A549 (cell line): ENCODE measurements at regions not wholly inside any gene's neighbourhood (a gene's known extent, or its start where the extent isn't known, plus 50 kb on each side); places are given as distances from the start of the nearest gene placed in this dataset.

ENCODE experiments used
- ATAC-seq, 2 experiments: fragments of 200-7000 bp in 1 of 2; fragments of >200 bp in 1 of 2; cut with Nextera tagmentation in 1 of 2; cut with Tn5 transposase in 1 of 2; 3 replicates each; pipeline versions ENCODE4 v1.8.0 to v1.9.1; 2018 to 2020; ENCODE audit warnings: mild to moderate bottlenecking in 1 of 2, moderate library complexity in 1 of 2
- CTCF ChIA-PET: fragments of 300-600 bp; sonication (Branson Sonifier 250); formaldehyde crosslinking; extraction: SDS; loops from one replicate; lab custom pipeline; 2021; ENCODE audit warnings: antibody characterized with exemption, inconsistent platforms; lab: Yijun Ruan, JAX
- POLR2A ChIA-PET: fragments of 350-600 bp; formaldehyde crosslinking; extraction: SDS; loops from one replicate; lab custom pipeline; 2021; ENCODE audit warnings: antibody characterized with exemption, inconsistent platforms; lab: Yijun Ruan, JAX
- DNase-seq, 2 experiments: peaks; one replicate each; pipeline versions ENCODE4 v3.0.0 to v3.0.0-alpha.2; 2011 to 2016; ENCODE audit warnings: low read depth in 1 of 2, low spot score in 1 of 2
- FAIRE-seq: peaks from 2 replicates; lab custom pipeline; 2011; peaks lifted over from hg19 to GRCh38; lab: Jason Lieb, UNC
- H3K27ac ChIP-seq, 2 experiments: fragments of >200 bp; sonication (Bioruptor Twin); formaldehyde crosslinking; 3 replicates each; pipeline ENCODE4 v1.5.1; 2016 to 2017
- H3K4me1 ChIP-seq: fragments of >200 bp; sonication (Bioruptor Twin); formaldehyde crosslinking; 3 replicates; pipeline ENCODE4 v1.6.1; 2016
- H3K4me2 ChIP-seq: fragments of >200 bp; sonication (Bioruptor Twin); formaldehyde crosslinking; 3 replicates; pipeline ENCODE4 v1.6.1; 2016
- H3K4me3 ChIP-seq: fragments of >200 bp; sonication (Bioruptor Twin); formaldehyde crosslinking; 3 replicates; pipeline ENCODE4 v1.5.1; 2016
- H3K9me3 ChIP-seq: fragments of >200 bp; sonication (Bioruptor Twin); formaldehyde crosslinking; 3 replicates; pipeline ENCODE4 v1.6.1; 2016
- CEBPB ChIP-seq, 2 experiments: fragments of >200 bp in 1 of 2; sonication (Bioruptor Twin) in 1 of 2; formaldehyde crosslinking in 1 of 2; IDR thresholded peaks; 2 replicates each; pipeline ENCODE4 v1.6.1; 2012 to 2016
- CHD4 ChIP-seq: fragments of 200-600 bp; sonication (generic); IDR thresholded peaks from 2 replicates; pipeline ENCODE4 v1.6.1; 2016; ENCODE audit warnings: antibody characterized with exemption, mild to moderate bottlenecking, borderline replicate concordance
- EHF ChIP-seq: fragments of 250-450 bp; sonication (Bioruptor Pico); IDR thresholded peaks from 2 replicates; pipeline ENCODE4 v1.5.0; 2020; ENCODE audit warnings: mild to moderate bottlenecking
- EHMT2 ChIP-seq: fragments of 200-600 bp; sonication (generic); IDR thresholded peaks from 2 replicates; pipeline ENCODE4 v1.6.1; 2016; ENCODE audit warnings: antibody characterized with exemption, low read depth, mild to moderate bottlenecking, moderate library complexity
- EP300 ChIP-seq, 2 experiments: fragments of >200 bp; sonication (Bioruptor Twin); formaldehyde crosslinking; IDR thresholded peaks; 2 replicates in 1 of 2; 3 replicates in 1 of 2; pipeline ENCODE4 v1.6.1; 2016 to 2017
- ESRRA ChIP-seq: fragments of 150-350 bp; IDR thresholded peaks from 2 replicates; pipeline ENCODE4 v1.6.1; 2014; ENCODE audit warnings: mild to moderate bottlenecking, low read length, borderline replicate concordance
- FOSL2 ChIP-seq, 2 experiments: fragments of 450-650 bp in 1 of 2; fragments of >200 bp in 1 of 2; sonication (Bioruptor Twin) in 1 of 2; formaldehyde crosslinking; IDR thresholded peaks; 2 replicates each; pipeline versions ENCODE4 v1.5.0 to v1.6.1; 2016 to 2020; ENCODE audit warnings: mild to moderate bottlenecking in 1 of 2, moderate library complexity in 1 of 2
- FOXS1 ChIP-seq: fragments of 250-450 bp; sonication (Bioruptor Pico); IDR thresholded peaks from 2 replicates; pipeline ENCODE4 v1.5.0; 2020; ENCODE audit warnings: mild to moderate bottlenecking, moderate library complexity
- GATA3 ChIP-seq: IDR thresholded peaks from 2 replicates; pipeline ENCODE4 v1.6.1; 2012; ENCODE audit warnings: borderline replicate concordance
- HDAC2 ChIP-seq: fragments of 200-600 bp; sonication (generic); IDR thresholded peaks from 2 replicates; pipeline ENCODE4 v1.6.1; 2016
- HEYL ChIP-seq: fragments of 250-450 bp; sonication (Bioruptor Pico); IDR thresholded peaks from 2 replicates; pipeline ENCODE4 v1.8.0; 2021; ENCODE audit warnings: mild to moderate bottlenecking, moderate library complexity
- HOXA7 ChIP-seq: fragments of 250-450 bp; sonication (Bioruptor Pico); IDR thresholded peaks from 2 replicates; pipeline ENCODE4 v1.5.0; 2020; ENCODE audit warnings: mild to moderate bottlenecking, moderate library complexity
- HOXB13 ChIP-seq: fragments of 250-450 bp; sonication (Bioruptor Pico); IDR thresholded peaks from 2 replicates; pipeline ENCODE4 v1.5.0; 2020; ENCODE audit warnings: low read depth, mild to moderate bottlenecking, moderate library complexity
- KDM5A ChIP-seq: fragments of 200-600 bp; sonication (generic); IDR thresholded peaks from 2 replicates; pipeline ENCODE4 v1.6.1; 2016; ENCODE audit warnings: antibody characterized with exemption, mild to moderate bottlenecking
- MAFK ChIP-seq: fragments of 450-650 bp; IDR thresholded peaks from 2 replicates; pipeline ENCODE4 v1.6.1; 2014; ENCODE audit not compliant: partially characterized antibody
- MAX ChIP-seq: IDR thresholded peaks from 2 replicates; pipeline ENCODE4 v1.6.1; 2012
- MAZ ChIP-seq: fragments of 150-350 bp; IDR thresholded peaks from 2 replicates; pipeline ENCODE4 v1.6.1; 2014; ENCODE audit warnings: antibody characterized with exemption, low read depth, low read length, borderline replicate concordance
- MYC ChIP-seq: IDR thresholded peaks from 2 replicates; pipeline ENCODE4 v1.6.1; 2012; ENCODE audit warnings: mild to moderate bottlenecking, inconsistent platforms, low read length, improper control_type of control experiment, borderline replicate concordance
- NPAS2 ChIP-seq: fragments of 250-450 bp; sonication (Bioruptor Pico); IDR thresholded peaks from 2 replicates; pipeline ENCODE4 v1.8.0; 2022; ENCODE audit warnings: mild to moderate bottlenecking, moderate library complexity, borderline replicate concordance
- POLR2AphosphoS2 ChIP-seq: conservative IDR thresholded peaks from 2 replicates; pipeline ENCODE4 v1.6.1; 2012; ENCODE audit warnings: low read length, improper control_type of control experiment, inconsistent platforms
- RCOR1 ChIP-seq: fragments of 150-350 bp; IDR thresholded peaks from 2 replicates; pipeline ENCODE4 v1.6.1; 2014; ENCODE audit warnings: antibody characterized with exemption, low read length, low read depth
- SMC3 ChIP-seq: fragments of >200 bp; sonication (Bioruptor Twin); formaldehyde crosslinking; IDR thresholded peaks from 3 replicates; pipeline ENCODE4 v1.6.1; 2018; ENCODE audit warnings: inconsistent platforms
- SREBF2 ChIP-seq: fragments of 450-650 bp; IDR thresholded peaks from 2 replicates; pipeline ENCODE4 v1.6.1; 2014; ENCODE audit warnings: mild to moderate bottlenecking, moderate library complexity
- TFCP2L1 ChIP-seq: fragments of 250-450 bp; sonication (Bioruptor Pico); IDR thresholded peaks from 2 replicates; pipeline ENCODE4 v1.5.0; 2021; ENCODE audit warnings: mild to moderate bottlenecking
- ZNF302 ChIP-seq: fragments of 250-450 bp; sonication (Bioruptor Pico); IDR thresholded peaks from 2 replicates; pipeline ENCODE4 v1.9.0; 2021; ENCODE audit warnings: inconsistent platforms, mild to moderate bottlenecking, moderate library complexity
- WGBS: methylation state at CpG from one replicate; pipeline ENCODE4 v1.1.6; 2017; ENCODE audit errors: missing lambda C conversion rate; 5-methylcytosine and 5-hydroxymethylcytosine counted together
- TF ChIP-seq, protein P1 (sequence below): fragments of 450-650 bp; IDR thresholded peaks from 2 replicates; pipeline ENCODE4 v1.6.1; 2014; ENCODE audit warnings: antibody characterized with exemption
- TF ChIP-seq, protein P2 (sequence below): fragments of 250-450 bp; sonication (Bioruptor Pico); IDR thresholded peaks from 2 replicates; pipeline ENCODE4 v1.5.0; 2021; ENCODE audit warnings: mild to moderate bottlenecking, moderate library complexity, borderline replicate concordance
- TF ChIP-seq, protein P3 (sequence below): fragments of 200-600 bp; sonication (generic); IDR thresholded peaks from 2 replicates; pipeline ENCODE4 v1.6.1; 2016; ENCODE audit warnings: antibody characterized with exemption, mild to moderate bottlenecking, moderate library complexity
- TF ChIP-seq, protein P4 (sequence below): fragments of >200 bp; sonication (Bioruptor Twin); formaldehyde crosslinking; IDR thresholded peaks from 3 replicates; pipeline ENCODE4 v1.6.1; 2016

GRCh38 chr1:209384710-209385550, 198.6 kb upstream of the CAMK1G start:
- TF ChIP-seq ESRRA: no peak
- TF ChIP-seq, protein P1, sequence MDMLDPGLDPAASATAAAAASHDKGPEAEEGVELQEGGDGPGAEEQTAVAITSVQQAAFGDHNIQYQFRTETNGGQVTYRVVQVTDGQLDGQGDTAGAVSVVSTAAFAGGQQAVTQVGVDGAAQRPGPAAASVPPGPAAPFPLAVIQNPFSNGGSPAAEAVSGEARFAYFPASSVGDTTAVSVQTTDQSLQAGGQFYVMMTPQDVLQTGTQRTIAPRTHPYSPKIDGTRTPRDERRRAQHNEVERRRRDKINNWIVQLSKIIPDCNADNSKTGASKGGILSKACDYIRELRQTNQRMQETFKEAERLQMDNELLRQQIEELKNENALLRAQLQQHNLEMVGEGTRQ: no peak
- TF ChIP-seq, protein P2, sequence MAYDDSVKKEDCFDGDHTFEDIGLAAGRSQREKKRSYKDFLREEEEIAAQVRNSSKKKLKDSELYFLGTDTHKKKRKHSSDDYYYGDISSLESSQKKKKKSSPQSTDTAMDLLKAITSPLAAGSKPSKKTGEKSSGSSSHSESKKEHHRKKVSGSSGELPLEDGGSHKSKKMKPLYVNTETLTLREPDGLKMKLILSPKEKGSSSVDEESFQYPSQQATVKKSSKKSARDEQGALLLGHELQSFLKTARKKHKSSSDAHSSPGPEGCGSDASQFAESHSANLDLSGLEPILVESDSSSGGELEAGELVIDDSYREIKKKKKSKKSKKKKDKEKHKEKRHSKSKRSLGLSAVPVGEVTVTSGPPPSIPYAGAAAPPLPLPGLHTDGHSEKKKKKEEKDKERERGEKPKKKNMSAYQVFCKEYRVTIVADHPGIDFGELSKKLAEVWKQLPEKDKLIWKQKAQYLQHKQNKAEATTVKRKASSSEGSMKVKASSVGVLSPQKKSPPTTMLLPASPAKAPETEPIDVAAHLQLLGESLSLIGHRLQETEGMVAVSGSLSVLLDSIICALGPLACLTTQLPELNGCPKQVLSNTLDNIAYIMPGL (CRISPR knock-in tag): no peak
- no peak for TF ChIP-seq EHMT2
- TF ChIP-seq MAZ: no peak
- no peak for TF ChIP-seq EP300 (IDR thresholded peaks at IDR 0.05)
- TF ChIP-seq MAFK: no peak
- TF ChIP-seq HDAC2: no peak
- no peak for TF ChIP-seq FOXS1 (CRISPR knock-in tag)
- TF ChIP-seq NPAS2 (CRISPR knock-in tag): no peak
- TF ChIP-seq CEBPB (IDR thresholded peaks at IDR 0.05): no peak
- TF ChIP-seq SREBF2: no peak
- TF ChIP-seq HOXB13 (CRISPR knock-in tag): no peak
- no peak for TF ChIP-seq MAX
- no peak for TF ChIP-seq POLR2AphosphoS2
- no peak for TF ChIP-seq KDM5A
- no peak for TF ChIP-seq MYC
- TF ChIP-seq FOSL2 (IDR thresholded peaks at IDR 0.05): no peak
- no peak for TF ChIP-seq FOSL2 (CRISPR knock-in tag; IDR thresholded peaks at IDR 0.05)
- TF ChIP-seq, protein P3, sequence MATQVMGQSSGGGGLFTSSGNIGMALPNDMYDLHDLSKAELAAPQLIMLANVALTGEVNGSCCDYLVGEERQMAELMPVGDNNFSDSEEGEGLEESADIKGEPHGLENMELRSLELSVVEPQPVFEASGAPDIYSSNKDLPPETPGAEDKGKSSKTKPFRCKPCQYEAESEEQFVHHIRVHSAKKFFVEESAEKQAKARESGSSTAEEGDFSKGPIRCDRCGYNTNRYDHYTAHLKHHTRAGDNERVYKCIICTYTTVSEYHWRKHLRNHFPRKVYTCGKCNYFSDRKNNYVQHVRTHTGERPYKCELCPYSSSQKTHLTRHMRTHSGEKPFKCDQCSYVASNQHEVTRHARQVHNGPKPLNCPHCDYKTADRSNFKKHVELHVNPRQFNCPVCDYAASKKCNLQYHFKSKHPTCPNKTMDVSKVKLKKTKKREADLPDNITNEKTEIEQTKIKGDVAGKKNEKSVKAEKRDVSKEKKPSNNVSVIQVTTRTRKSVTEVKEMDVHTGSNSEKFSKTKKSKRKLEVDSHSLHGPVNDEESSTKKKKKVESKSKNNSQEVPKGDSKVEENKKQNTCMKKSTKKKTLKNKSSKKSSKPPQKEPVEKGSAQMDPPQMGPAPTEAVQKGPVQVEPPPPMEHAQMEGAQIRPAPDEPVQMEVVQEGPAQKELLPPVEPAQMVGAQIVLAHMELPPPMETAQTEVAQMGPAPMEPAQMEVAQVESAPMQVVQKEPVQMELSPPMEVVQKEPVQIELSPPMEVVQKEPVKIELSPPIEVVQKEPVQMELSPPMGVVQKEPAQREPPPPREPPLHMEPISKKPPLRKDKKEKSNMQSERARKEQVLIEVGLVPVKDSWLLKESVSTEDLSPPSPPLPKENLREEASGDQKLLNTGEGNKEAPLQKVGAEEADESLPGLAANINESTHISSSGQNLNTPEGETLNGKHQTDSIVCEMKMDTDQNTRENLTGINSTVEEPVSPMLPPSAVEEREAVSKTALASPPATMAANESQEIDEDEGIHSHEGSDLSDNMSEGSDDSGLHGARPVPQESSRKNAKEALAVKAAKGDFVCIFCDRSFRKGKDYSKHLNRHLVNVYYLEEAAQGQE: no peak
- H3K4me1 ChIP-seq: peaks cover 20% of the 10 kb centered on the region
- ATAC-seq: no peak
- H3K27ac ChIP-seq: no peak overlapping the region; a peak in 1 of 6 replicates
- no peak overlapping the region for H3K4me2 ChIP-seq
- H3K9me3 ChIP-seq: no peaks in the 10 kb centered on the region
- DNase-seq: no peak
- no peak overlapping the region for H3K4me3 ChIP-seq
- ChIA-PET POLR2A (no interaction called here), CTCF (interaction anchor here (0.5 to 1.7 kb wide), 5 partner anchors 10 to 1421 kb away, joined by 3 to 5 read pairs (median 3); no protein-coding TSS in a partner anchor)
- 83% methylated on average over 2 of the region's 2 CpGs for WGBS
- no peak for FAIRE-seq

- ATAC-seq: no peak
- DNase-seq: no peak
- ChIA-PET POLR2A (no interaction called here), CTCF (no interaction called here)
- Histone ChIP-seq H3K4me3 (no peak overlapping the region), H3K4me1 (peaks cover 20% of the 10 kb centered on the region), H3K9me3 (no peaks in the 10 kb centered on the region), H3K4me2 (no peak overlapping the region), H3K27ac (no peak overlapping the region)
- WGBS: 69% methylated on average over 2 of the region's 2 CpGs
- no peak for FAIRE-seq
- no peak for TF ChIP-seq ZNF302
- no peak for TF ChIP-seq HOXA7
- TF ChIP-seq EHF (CRISPR knock-in tag): no peak
- no peak for TF ChIP-seq GATA3
- TF ChIP-seq MAFK: no peak
- TF ChIP-seq RCOR1: no peak
- no peak for TF ChIP-seq TFCP2L1 (CRISPR knock-in tag)
- no peak for TF ChIP-seq SMC3
- TF ChIP-seq CHD4: no peak
- TF ChIP-seq, protein P4, sequence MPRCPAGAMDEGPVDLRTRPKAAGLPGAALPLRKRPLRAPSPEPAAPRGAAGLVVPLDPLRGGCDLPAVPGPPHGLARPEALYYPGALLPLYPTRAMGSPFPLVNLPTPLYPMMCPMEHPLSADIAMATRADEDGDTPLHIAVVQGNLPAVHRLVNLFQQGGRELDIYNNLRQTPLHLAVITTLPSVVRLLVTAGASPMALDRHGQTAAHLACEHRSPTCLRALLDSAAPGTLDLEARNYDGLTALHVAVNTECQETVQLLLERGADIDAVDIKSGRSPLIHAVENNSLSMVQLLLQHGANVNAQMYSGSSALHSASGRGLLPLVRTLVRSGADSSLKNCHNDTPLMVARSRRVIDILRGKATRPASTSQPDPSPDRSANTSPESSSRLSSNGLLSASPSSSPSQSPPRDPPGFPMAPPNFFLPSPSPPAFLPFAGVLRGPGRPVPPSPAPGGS: no peak
- no peak for TF ChIP-seq ESRRA
- no peak for TF ChIP-seq SREBF2
- no peak for TF ChIP-seq FOXS1 (CRISPR knock-in tag)
- no peak for TF ChIP-seq HEYL (CRISPR knock-in tag)
- TF ChIP-seq POLR2AphosphoS2: no peak
These were observed 197.4 kb upstream of the CAMK1G start for GRCh38 chr1:209386156-209386555.
